ENCODE measurements at regions not wholly inside any gene's neighbourhood (a gene's known extent, or its start where the extent isn't known, plus 50 kb on each side); places are given as distances from the start of the nearest gene placed in this dataset.

- H3K14ac ChIP-seq (ENCODE audit: low read length in 2 of 2), result no peak overlapping the region
- H3K27ac ChIP-seq (ENCODE audit: low read length, poor library complexity, severe bottlenecking), result no peak overlapping the region
- H4K91ac ChIP-seq (ENCODE audit: low read length), result no peak overlapping the region
- no peak overlapping the region for H4K8ac ChIP-seq (ENCODE audit: low read length)
- no peak overlapping the region for H2AFZ ChIP-seq (ENCODE audit: low read depth, low read length)
- no peak overlapping the region for H3K4me3 ChIP-seq (ENCODE audit: insufficient read depth in 1 of 2, low read depth in 1 of 2, low read length in 2 of 2)
- no peak overlapping the region for H3K23ac ChIP-seq (ENCODE audit: low read length in 2 of 2)
- no peak overlapping the region for H2AK5ac ChIP-seq (ENCODE audit: low read length, severe bottlenecking)
- H3K18ac ChIP-seq (ENCODE audit: low read depth in 1 of 2, low read length in 2 of 2), result no peak overlapping the region
- H3K4ac ChIP-seq (ENCODE audit: low read depth in 1 of 2, low read length in 2 of 2), result no peak overlapping the region
- no peak overlapping the region for H2BK5ac ChIP-seq (ENCODE audit: low read depth, low read length, poor library complexity, severe bottlenecking)
- H2BK12ac ChIP-seq (ENCODE audit: low read length in 2 of 2), result no peak overlapping the region
- no peaks in the 10 kb centered on the region for H3K27me3 ChIP-seq (ENCODE audit: control insufficient read depth in 1 of 2, insufficient read depth in 1 of 2, low read length in 2 of 2)
- DNase-seq, result peak; percentile 83
- peaks cover 2% of the 10 kb centered on the region for H3K4me1 ChIP-seq (ENCODE audit: control insufficient read depth, insufficient read depth, low read depth, low read length)
- H3K9me3 ChIP-seq (ENCODE audit: control insufficient read depth, low read length), result no peaks in the 10 kb centered on the region
- H3K36me3 ChIP-seq (ENCODE audit: control insufficient read depth in 1 of 2, insufficient read depth in 2 of 2, low read depth in 1 of 2, low read length in 2 of 2), result no peaks in the 10 kb centered on the region
- no peak overlapping the region for H3K9ac ChIP-seq (ENCODE audit: low read length)
- no peak overlapping the region for H2BK120ac ChIP-seq (ENCODE audit: low read depth, low read length)
- H3K4me2 ChIP-seq (ENCODE audit: low read length, poor library complexity, severe bottlenecking), result no peak overlapping the region
- WGBS, result 32% methylated on average over 3 of the region's 3 CpGs
- no peak overlapping the region for H2BK15ac ChIP-seq (ENCODE audit: low read depth, poor library complexity, severe bottlenecking)
- H3K79me1 ChIP-seq (replicated peaks; ENCODE audit: low read length, poor library complexity, severe bottlenecking), result no peaks in the 10 kb centered on the region
Measured at GRCh38 chrY:7467796-7468520, 556.4 kb upstream of the AMELY start.

GRCh38 chrY:7465185-7465621, 553.7 kb upstream of the AMELY start:
- Histone ChIP-seq H3K36me3 (ENCODE audit: control insufficient read depth in 1 of 2, insufficient read depth in 2 of 2, low read depth in 1 of 2, low read length in 2 of 2) (no peaks in the 10 kb centered on the region), H2AFZ (ENCODE audit: low read depth, low read length) (no peak overlapping the region), H3K23ac (ENCODE audit: low read length in 2 of 2) (no peak overlapping the region), H4K8ac (ENCODE audit: low read length) (no peak overlapping the region), H2BK15ac (ENCODE audit: low read depth, poor library complexity, severe bottlenecking) (no peak overlapping the region), H2BK5ac (ENCODE audit: low read depth, low read length, poor library complexity, severe bottlenecking) (no peak overlapping the region), H3K14ac (ENCODE audit: low read length in 2 of 2) (no peak overlapping the region), H2BK120ac (ENCODE audit: low read depth, low read length) (no peak overlapping the region), H3K18ac (ENCODE audit: low read depth in 1 of 2, low read length in 2 of 2) (no peak overlapping the region), H3K79me1 (replicated peaks; ENCODE audit: low read length, poor library complexity, severe bottlenecking) (no peaks in the 10 kb centered on the region), H3K4me2 (ENCODE audit: low read length, poor library complexity, severe bottlenecking) (no peak overlapping the region), H3K27me3 (ENCODE audit: control insufficient read depth in 1 of 2, insufficient read depth in 1 of 2, low read length in 2 of 2) (no peaks in the 10 kb centered on the region), H2AK5ac (ENCODE audit: low read length, severe bottlenecking) (no peak overlapping the region), H3K4ac (ENCODE audit: low read depth in 1 of 2, low read length in 2 of 2) (no peak overlapping the region), H3K9me3 (ENCODE audit: control insufficient read depth, low read length) (no peaks in the 10 kb centered on the region), H3K9ac (ENCODE audit: low read length) (no peak overlapping the region), H4K91ac (ENCODE audit: low read length) (no peak overlapping the region), H3K27ac (ENCODE audit: low read length, poor library complexity, severe bottlenecking) (peak overlapping the region; percentile 86), H2BK12ac (ENCODE audit: low read length in 2 of 2) (no peak overlapping the region), H3K4me1 (ENCODE audit: control insufficient read depth, insufficient read depth, low read depth, low read length) (peaks cover 2% of the 10 kb centered on the region), H3K4me3 (ENCODE audit: insufficient read depth in 1 of 2, low read depth in 1 of 2, low read length in 2 of 2) (no peak overlapping the region)
- DNase-seq, result peak; percentile 93
- WGBS, result 8% methylated on average over 2 of the region's 6 CpGs

- H3K4me1 ChIP-seq (ENCODE audit: control insufficient read depth, insufficient read depth, low read depth, low read length), result peaks cover 2% of the 10 kb centered on the region
- H3K9me3 ChIP-seq (ENCODE audit: control insufficient read depth, low read length), result no peaks in the 10 kb centered on the region
- no peak overlapping the region for H2BK5ac ChIP-seq (ENCODE audit: low read depth, low read length, poor library complexity, severe bottlenecking)
- H2BK15ac ChIP-seq (ENCODE audit: low read depth, poor library complexity, severe bottlenecking), result no peak overlapping the region
- 56% methylated on average over 2 of the region's 2 CpGs for WGBS
- no peak overlapping the region for H2BK120ac ChIP-seq (ENCODE audit: low read depth, low read length)
- H4K8ac ChIP-seq (ENCODE audit: low read length), result no peak overlapping the region
- H2AFZ ChIP-seq (ENCODE audit: low read depth, low read length), result no peak overlapping the region
- no peak overlapping the region for H3K4me2 ChIP-seq (ENCODE audit: low read length, poor library complexity, severe bottlenecking)
- no peak overlapping the region for H3K23ac ChIP-seq (ENCODE audit: low read length in 2 of 2)
- H3K14ac ChIP-seq (ENCODE audit: low read length in 2 of 2), result no peak overlapping the region
- no peak overlapping the region for H2AK5ac ChIP-seq (ENCODE audit: low read length, severe bottlenecking)
- no peak overlapping the region for H2BK12ac ChIP-seq (ENCODE audit: low read length in 2 of 2)
- DNase-seq, result no peak
- H3K79me1 ChIP-seq (replicated peaks; ENCODE audit: low read length, poor library complexity, severe bottlenecking), result no peaks in the 10 kb centered on the region
- H3K27ac ChIP-seq (ENCODE audit: low read length, poor library complexity, severe bottlenecking), result peak overlapping the region; percentile 86
- H3K18ac ChIP-seq (ENCODE audit: low read depth in 1 of 2, low read length in 2 of 2), result no peak overlapping the region
- H3K4me3 ChIP-seq (ENCODE audit: insufficient read depth in 1 of 2, low read depth in 1 of 2, low read length in 2 of 2), result no peak overlapping the region
- no peaks in the 10 kb centered on the region for H3K27me3 ChIP-seq (ENCODE audit: control insufficient read depth in 1 of 2, insufficient read depth in 1 of 2, low read length in 2 of 2)
- H3K36me3 ChIP-seq (ENCODE audit: control insufficient read depth in 1 of 2, insufficient read depth in 2 of 2, low read depth in 1 of 2, low read length in 2 of 2), result no peaks in the 10 kb centered on the region
- no peak overlapping the region for H3K4ac ChIP-seq (ENCODE audit: low read depth in 1 of 2, low read length in 2 of 2)
- no peak overlapping the region for H3K9ac ChIP-seq (ENCODE audit: low read length)
- H4K91ac ChIP-seq (ENCODE audit: low read length), result no peak overlapping the region
Measured at GRCh38 chrY:7464742-7465141, 553.2 kb upstream of the AMELY start.

GRCh38 chrY:7463711-7464110, 552.2 kb upstream of the AMELY start:
- Histone ChIP-seq H3K4ac (ENCODE audit: low read depth in 1 of 2, low read length in 2 of 2) (no peak overlapping the region), H2BK15ac (ENCODE audit: low read depth, poor library complexity, severe bottlenecking) (no peak overlapping the region), H3K4me1 (ENCODE audit: control insufficient read depth, insufficient read depth, low read depth, low read length) (no peaks in the 10 kb centered on the region), H3K79me1 (replicated peaks; ENCODE audit: low read length, poor library complexity, severe bottlenecking) (no peaks in the 10 kb centered on the region), H3K18ac (ENCODE audit: low read depth in 1 of 2, low read length in 2 of 2) (no peak overlapping the region), H4K91ac (ENCODE audit: low read length) (no peak overlapping the region), H2BK120ac (ENCODE audit: low read depth, low read length) (no peak overlapping the region), H3K27me3 (ENCODE audit: control insufficient read depth in 1 of 2, insufficient read depth in 1 of 2, low read length in 2 of 2) (no peaks in the 10 kb centered on the region), H3K9me3 (ENCODE audit: control insufficient read depth, low read length) (no peaks in the 10 kb centered on the region), H2AK5ac (ENCODE audit: low read length, severe bottlenecking) (peak overlapping the region; percentile 51), H2BK5ac (ENCODE audit: low read depth, low read length, poor library complexity, severe bottlenecking) (no peak overlapping the region), H3K4me3 (ENCODE audit: insufficient read depth in 1 of 2, low read depth in 1 of 2, low read length in 2 of 2) (no peak overlapping the region), H2AFZ (ENCODE audit: low read depth, low read length) (no peak overlapping the region), H4K8ac (ENCODE audit: low read length) (no peak overlapping the region), H3K27ac (ENCODE audit: low read length, poor library complexity, severe bottlenecking) (no peak overlapping the region), H3K4me2 (ENCODE audit: low read length, poor library complexity, severe bottlenecking) (no peak overlapping the region), H3K14ac (ENCODE audit: low read length in 2 of 2) (no peak overlapping the region), H3K9ac (ENCODE audit: low read length) (no peak overlapping the region), H3K23ac (ENCODE audit: low read length in 2 of 2) (no peak overlapping the region), H3K36me3 (ENCODE audit: control insufficient read depth in 1 of 2, insufficient read depth in 2 of 2, low read depth in 1 of 2, low read length in 2 of 2) (no peaks in the 10 kb centered on the region), H2BK12ac (ENCODE audit: low read length in 2 of 2) (no peak overlapping the region)
- 83% methylated on average over 2 of the region's 2 CpGs for WGBS
- no peak for DNase-seq
